HG03039 (cell line): ENCODE measurements at regions not wholly inside any gene's neighbourhood (a gene's known extent, or its start where the extent isn't known, plus 50 kb on each side); places are given as distances from the start of the nearest gene placed in this dataset.

Source experiments
- ATAC-seq: cut with Tn5 transposase; IDR thresholded peaks from one replicate; pipeline ENCODE4 v1.9.1; 2021; ENCODE audit warnings: mild to moderate bottlenecking, moderate library complexity; ENCODE audit not compliant: unreplicated experiment

- ATAC-seq: no peak
These were observed 501.0 kb downstream of the GLRX3 start for GRCh38 chr10:130637089-130637676.

GRCh38 chr10:130638991-130639390 lies 502.8 kb downstream of the GLRX3 start:
- no peak for ATAC-seq

- no peak for ATAC-seq
These were observed 506.7 kb downstream of the GLRX3 start for GRCh38 chr10:130642926-130643325.

GRCh38 chr10:130647341-130647740 lies 511.1 kb downstream of the GLRX3 start:
- no peak for ATAC-seq

GRCh38 chr10:130648807-130649206 lies 512.6 kb downstream of the GLRX3 start:
- ATAC-seq: no peak

GRCh38 chr10:130652544-130652943 lies 516.4 kb downstream of the GLRX3 start:
- ATAC-seq: no peak

GRCh38 chr10:130652964-130653578 lies 516.9 kb downstream of the GLRX3 start:
- no peak for ATAC-seq

- ATAC-seq: no peak
These were observed 518.5 kb downstream of the GLRX3 start for GRCh38 chr10:130654726-130655125.

- ATAC-seq: no peak
These were observed 519.4 kb downstream of the GLRX3 start for GRCh38 chr10:130655313-130656186.

GRCh38 chr10:130656187-130656575 lies 520.0 kb downstream of the GLRX3 start:
- no peak for ATAC-seq

GRCh38 chr10:130656582-130657133 lies 520.5 kb downstream of the GLRX3 start:
- ATAC-seq: no peak

- no peak for ATAC-seq
These were observed 522.6 kb downstream of the GLRX3 start for GRCh38 chr10:130658687-130659290.

- ATAC-seq: no peak
These were observed 523.3 kb downstream of the GLRX3 start for GRCh38 chr10:130659528-130659927.

GRCh38 chr10:130660266-130660665 lies 524.1 kb downstream of the GLRX3 start:
- no peak for ATAC-seq

GRCh38 chr10:130661419-130661818 lies 525.2 kb downstream of the GLRX3 start:
- ATAC-seq: no peak

- no peak for ATAC-seq
These were observed 526.6 kb downstream of the GLRX3 start for GRCh38 chr10:130662775-130663174.

GRCh38 chr10:130664526-130664925 lies 528.3 kb downstream of the GLRX3 start:
- no peak for ATAC-seq

- no peak for ATAC-seq
These were observed 530.0 kb downstream of the GLRX3 start for GRCh38 chr10:130666215-130666614.

GRCh38 chr10:130686689-130687300 lies 550.6 kb downstream of the GLRX3 start:
- ATAC-seq: no peak

GRCh38 chr10:130687566-130687965 lies 551.4 kb downstream of the GLRX3 start:
- ATAC-seq: no peak
